Lower leg skin (tissue), 3 donors: ENCODE measurements at regions not wholly inside any gene's neighbourhood (a gene's known extent, or its start where the extent isn't known, plus 50 kb on each side); places are given as distances from the start of the nearest gene placed in this dataset.
"Not testable (repeated sequence)": the region's sequence is repeated elsewhere in the genome, so short reads cannot be mapped to it uniquely, and the experiment has no call there.

ENCODE experiments used
- CTCF ChIP-seq, 3 donors: fragments of 450-650 bp; IDR thresholded peaks; one replicate each; pipeline ENCODE4 v1.5.1; 2016; ENCODE audit warnings: antibody characterized with exemption in 3 of 3, mild to moderate bottlenecking in 3 of 3, moderate library complexity in 2 of 3
- POLR2A ChIP-seq, 2 donors: fragments of 450-650 bp; IDR thresholded peaks; one replicate each; pipeline ENCODE4 v1.6.1; 2016 to 2017; ENCODE audit warnings: antibody characterized with exemption in 2 of 2, mild to moderate bottlenecking in 1 of 2, moderate library complexity in 1 of 2

GRCh38 chr9:89856950-89857349 is 252.1 kb downstream of the GADD45G start:
- not testable (repeated sequence) for TF ChIP-seq CTCF, POLR2A (IDR thresholded peaks at IDR 0.05)
